ENCODE measurements at regions not wholly inside any gene's neighbourhood (a gene's known extent, or its start where the extent isn't known, plus 50 kb on each side); places are given as distances from the start of the nearest gene placed in this dataset.

GRCh38 chr10:44723619-44724325, 187.4 kb upstream of the TMEM72 start:
- no peak for TF ChIP-seq CTCF (IDR thresholded peaks at IDR 0.05)
- TF ChIP-seq POLR2A (IDR thresholded peaks at IDR 0.05): no peak
